ENCODE measurements at regions not wholly inside any gene's neighbourhood (a gene's known extent, or its start where the extent isn't known, plus 50 kb on each side); places are given as distances from the start of the nearest gene placed in this dataset.

GRCh38 chr9:87029905-87030304 is 82.6 kb upstream of the GAS1 start:
- Histone ChIP-seq H3K4ac (ENCODE audit: low read depth, low read length) (no peak overlapping the region), H3K4me1 (ENCODE audit: insufficient read depth, low read length) (no peaks in the 10 kb centered on the region; the same call in 1 of the 2 replicates), H2BK5ac (ENCODE audit: insufficient read length, low read length) (no peak overlapping the region), H3K23ac (ENCODE audit: insufficient read length, low read depth, low read length) (no peak overlapping the region), H3K79me2 (ENCODE audit: insufficient read depth, low read length) (no peaks in the 10 kb centered on the region), H3K79me1 (ENCODE audit: insufficient read depth, low read depth, low read length, poor library complexity, severe bottlenecking) (no peaks in the 10 kb centered on the region), H2BK20ac (ENCODE audit: low read depth, low read length, poor library complexity, severe bottlenecking) (no peak overlapping the region), H3K4me2 (ENCODE audit: insufficient read depth, insufficient read length, low read length) (no peak overlapping the region), H2BK120ac (ENCODE audit: low read depth, low read length, poor library complexity, severe bottlenecking) (no peak overlapping the region), H3K18ac (ENCODE audit: insufficient read length, low read depth, low read length) (no peak overlapping the region), H2AFZ (ENCODE audit: low read length) (no peak overlapping the region), H4K8ac (replicated peaks; ENCODE audit: insufficient read length, low read depth, low read length) (no peak overlapping the region), H4K91ac (ENCODE audit: insufficient read length, low read depth, low read length) (no peak overlapping the region), H4K5ac (ENCODE audit: insufficient read length, low read depth, low read length) (no peak overlapping the region), H3T11ph (ENCODE audit: low read length) (no peak overlapping the region), H3K27ac (ENCODE audit: insufficient read length, low read depth, low read length) (no peak overlapping the region), H3K56ac (ENCODE audit: insufficient read length, low read depth, low read length) (no peak overlapping the region), H2AK5ac (ENCODE audit: insufficient read length, low read length) (no peak overlapping the region), H2BK15ac (ENCODE audit: low read depth, low read length) (no peak overlapping the region), H3K27me3 (ENCODE audit: insufficient read depth, low read length) (no peaks in the 10 kb centered on the region), H3K23me2 (ENCODE audit: insufficient read length, low read depth, low read length, poor library complexity, severe bottlenecking) (no peaks in the 10 kb centered on the region), H2BK12ac (ENCODE audit: insufficient read length, low read depth, low read length) (no peak overlapping the region), H4K20me1 (ENCODE audit: control insufficient read depth, insufficient read depth, insufficient read length) (no peaks in the 10 kb centered on the region), H3K9me3 (ENCODE audit: control insufficient read depth, low read depth, low read length) (no peaks in the 10 kb centered on the region), H3K9ac (ENCODE audit: extremely low read depth, insufficient read length, low read length) (no peak overlapping the region), H3K14ac (ENCODE audit: insufficient read depth, low read length) (no peak overlapping the region)
- Mint-ChIP-seq H3K4me3 (no peak overlapping the region), H3K27ac (no peak overlapping the region), H3K9me3 (peaks cover 3% of the 10 kb centered on the region in 2 experiments; a peak in 3 of 5 replicates), H3K36me3 (ENCODE audit: insufficient read depth in 1 of 3, low read depth in 3 of 3) (no peaks in the 10 kb centered on the region; a peak in 3 of 7 replicates), H3K4me1 (peaks cover 0 to 13% of the 10 kb centered on the region in 2 experiments; a peak in 3 of 4 replicates), H3K27me3 (ENCODE audit: low read depth) (no peaks in the 10 kb centered on the region)
- no CpG with 5 or more reads among the region's 1 CpG for WGBS (ENCODE audit: extremely low coverage, insufficient read length, low lambda C conversion rate)
- no peak for TF ChIP-seq CTCF (conservative IDR thresholded peaks at IDR 0.05)
- no peak for DNase-seq
